GM13976 (cell line): ENCODE measurements at regions not wholly inside any gene's neighbourhood (a gene's known extent, or its start where the extent isn't known, plus 50 kb on each side); places are given as distances from the start of the nearest gene placed in this dataset.

Source experiments
- DNase-seq: peaks from one replicate; pipeline ENCODE4 v3.0.0; 2012; ENCODE audit warnings: low spot score
- CTCF ChIP-seq: IDR thresholded peaks from 2 replicates; pipeline ENCODE4 v1.5.1; 2012; ENCODE audit warnings: borderline replicate concordance, mild to moderate bottlenecking; ENCODE audit not compliant: insufficient read depth; ENCODE audit errors: extremely low read depth, missing control alignments, control extremely low read depth
- in situ Hi-C: fragments of 300-500 bp; cut with MboI; formaldehyde crosslinking; loops from one replicate; pipeline ENCODE4 v1.12.0; 2022; ENCODE audit warnings: low sequenced_read_pairs, mixed read lengths, inconsistent platforms; ENCODE audit not compliant: unreplicated experiment

DNA sequence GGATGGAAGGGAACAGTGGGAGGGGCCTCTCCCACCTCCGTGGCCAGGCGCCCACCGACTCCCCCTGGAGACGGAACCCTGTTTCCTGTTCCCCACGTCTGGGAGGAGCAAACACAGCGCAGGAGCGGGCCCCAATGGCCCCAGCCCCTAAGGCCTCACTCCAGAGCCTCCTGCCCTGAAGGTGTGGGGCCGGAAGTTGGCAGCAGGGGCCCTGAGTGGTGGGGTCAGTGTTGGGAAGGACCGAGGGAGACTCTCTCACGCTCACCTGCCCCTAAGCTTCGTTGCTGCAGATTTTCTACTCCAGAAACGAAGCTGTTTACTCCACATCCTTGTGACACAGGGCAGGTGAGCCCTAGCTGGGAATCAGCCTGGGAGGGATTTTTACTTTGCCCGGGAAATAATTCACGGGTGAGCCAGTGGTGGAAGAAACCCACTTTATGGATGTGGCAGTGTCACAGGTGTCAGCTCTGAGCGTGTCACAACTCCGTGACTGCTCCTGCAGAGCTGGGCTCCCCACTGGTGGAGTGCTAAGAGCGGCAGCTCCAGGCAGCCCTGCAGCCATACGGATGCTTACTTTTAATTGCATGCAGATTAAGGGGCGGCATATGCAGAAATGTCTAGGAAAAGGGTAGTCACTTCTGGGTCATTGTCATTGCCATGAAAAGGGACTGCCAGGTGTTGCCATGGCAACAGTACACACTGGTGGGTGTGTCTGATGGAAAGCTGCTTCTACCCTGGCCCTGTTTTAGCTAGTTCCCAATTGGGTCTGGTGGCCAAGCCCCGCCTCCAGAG, 77.5 kb upstream of the OLFM1 start:
- no peak for TF ChIP-seq CTCF
- in situ Hi-C loops, result no loop called here
- no peak for DNase-seq

GRCh38 chr9:135010586-135010860, 76.9 kb upstream of the OLFM1 start:
- in situ Hi-C loops, result no loop called here
- TF ChIP-seq CTCF, result no peak

DNA sequence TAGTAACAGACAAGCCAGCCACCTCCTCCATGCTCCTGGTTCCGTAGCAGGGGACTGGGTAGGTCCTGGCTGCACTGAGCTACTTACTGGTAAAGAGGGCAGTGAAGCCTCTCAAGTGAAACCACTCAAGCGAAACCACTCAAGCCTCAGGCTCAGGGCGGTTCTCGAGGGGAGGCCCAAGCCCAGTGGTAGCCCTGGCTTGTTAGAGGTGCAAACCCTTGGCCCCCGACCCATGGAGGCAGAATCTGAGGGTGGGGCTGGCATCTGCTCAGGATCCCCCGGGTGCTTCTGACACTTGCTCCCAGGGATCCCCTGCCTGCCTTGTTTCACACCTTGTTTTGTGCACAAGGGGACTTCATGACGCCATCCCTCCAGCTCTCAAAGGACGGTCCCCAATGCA, 76.5 kb upstream of the OLFM1 start:
- in situ Hi-C loops, result no loop called here
- DNase-seq, result no peak
- TF ChIP-seq CTCF, result no peak

More at GRCh38 chr9:135010586-135010860, 76.9 kb upstream of the OLFM1 start:
- no peak for DNase-seq

- no peak for TF ChIP-seq CTCF
- in situ Hi-C loops, result no loop called here
- no peak for DNase-seq
Observed at GRCh38 chr9:135012166-135012565, 75.3 kb upstream of the OLFM1 start.

DNA sequence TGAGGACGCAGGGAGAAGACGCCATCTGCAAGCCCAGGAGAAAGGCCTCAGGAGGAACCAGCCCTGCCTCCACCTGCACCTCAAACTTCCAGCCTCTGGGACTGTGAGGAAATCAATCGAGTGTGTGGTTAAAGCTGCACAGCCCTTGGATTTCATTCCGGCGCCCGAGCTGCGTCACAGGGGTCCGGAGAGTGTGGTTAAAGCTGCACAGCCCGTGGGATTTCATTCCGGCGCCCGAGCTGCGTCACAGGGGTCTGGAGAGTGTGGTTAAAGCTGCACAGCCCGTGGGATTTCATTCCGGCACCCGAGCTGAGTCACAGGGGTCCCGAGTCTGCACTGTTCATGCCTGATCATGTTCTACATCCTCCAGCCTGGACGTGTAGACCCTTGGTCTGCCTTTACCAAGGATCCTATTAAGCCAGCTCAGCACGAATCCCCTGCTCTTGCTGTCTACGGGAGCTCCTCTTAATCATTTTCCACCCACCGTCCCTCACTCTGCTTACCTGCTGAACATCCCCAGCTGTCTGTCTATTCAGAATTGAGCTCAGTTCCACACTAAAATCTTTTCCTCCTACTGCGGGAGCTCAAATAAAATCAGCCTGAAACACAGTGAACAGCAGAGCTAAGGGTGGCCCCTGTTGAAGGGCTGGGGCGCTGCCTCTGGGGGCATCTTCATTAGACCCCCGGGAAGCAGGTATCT, 73.0 kb upstream of the OLFM1 start:
- no peak for DNase-seq
- in situ Hi-C loops, result no loop called here
- no peak for TF ChIP-seq CTCF

GRCh38 chr9:135015096-135015495, 72.4 kb upstream of the OLFM1 start:
- TF ChIP-seq CTCF, result no peak
- in situ Hi-C loops, result no loop called here
- DNase-seq, result no peak
